ENCODE measurements at regions not wholly inside any gene's neighbourhood (a gene's known extent, or its start where the extent isn't known, plus 50 kb on each side); places are given as distances from the start of the nearest gene placed in this dataset.

- TF ChIP-seq, protein P1, sequence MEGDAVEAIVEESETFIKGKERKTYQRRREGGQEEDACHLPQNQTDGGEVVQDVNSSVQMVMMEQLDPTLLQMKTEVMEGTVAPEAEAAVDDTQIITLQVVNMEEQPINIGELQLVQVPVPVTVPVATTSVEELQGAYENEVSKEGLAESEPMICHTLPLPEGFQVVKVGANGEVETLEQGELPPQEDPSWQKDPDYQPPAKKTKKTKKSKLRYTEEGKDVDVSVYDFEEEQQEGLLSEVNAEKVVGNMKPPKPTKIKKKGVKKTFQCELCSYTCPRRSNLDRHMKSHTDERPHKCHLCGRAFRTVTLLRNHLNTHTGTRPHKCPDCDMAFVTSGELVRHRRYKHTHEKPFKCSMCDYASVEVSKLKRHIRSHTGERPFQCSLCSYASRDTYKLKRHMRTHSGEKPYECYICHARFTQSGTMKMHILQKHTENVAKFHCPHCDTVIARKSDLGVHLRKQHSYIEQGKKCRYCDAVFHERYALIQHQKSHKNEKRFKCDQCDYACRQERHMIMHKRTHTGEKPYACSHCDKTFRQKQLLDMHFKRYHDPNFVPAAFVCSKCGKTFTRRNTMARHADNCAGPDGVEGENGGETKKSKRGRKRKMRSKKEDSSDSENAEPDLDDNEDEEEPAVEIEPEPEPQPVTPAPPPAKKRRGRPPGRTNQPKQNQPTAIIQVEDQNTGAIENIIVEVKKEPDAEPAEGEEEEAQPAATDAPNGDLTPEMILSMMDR (IDR thresholded peaks at IDR 0.05), result no peak
- TF ChIP-seq POLR2A (IDR thresholded peaks at IDR 0.05) (no peak), POLR2AphosphoS5 (IDR thresholded peaks at IDR 0.05) (no peak), EP300 (IDR thresholded peaks at IDR 0.05) (no peak)
Observed at GRCh38 chr2:15736396-15737180, 144.9 kb downstream of the DDX1 start.
